T-helper 1 cell treated with Interleukin-12 subunit alpha and Interleukin-12 subunit beta and Interleukin-4 antibody, amounts not matched to agents 30 μg/mL and 1 μg/mL, for 36 hours (primary cell): ENCODE measurements at regions not wholly inside any gene's neighbourhood (a gene's known extent, or its start where the extent isn't known, plus 50 kb on each side); places are given as distances from the start of the nearest gene placed in this dataset.

Experiments used
- H3K27ac Mint-ChIP-seq: one replicate; pipeline ENCODE4 v1.8.0; 2021; ENCODE audit warnings: mild to moderate bottlenecking, mixed read lengths
- H3K27me3 Mint-ChIP-seq: one replicate; pipeline ENCODE4 v1.8.0; 2021; ENCODE audit warnings: low read depth, mixed read lengths
- H3K36me3 Mint-ChIP-seq: one replicate; pipeline ENCODE4 v1.8.0; 2021; ENCODE audit warnings: low read depth, mixed read lengths
- H3K4me1 Mint-ChIP-seq: one replicate; pipeline ENCODE4 v1.8.0; 2021; ENCODE audit warnings: low read depth, mixed read lengths
- H3K4me3 Mint-ChIP-seq: one replicate; pipeline ENCODE4 v1.8.0; 2021; ENCODE audit warnings: mild to moderate bottlenecking, moderate library complexity, mixed read lengths
- H3K9me3 Mint-ChIP-seq: one replicate; pipeline ENCODE4 v1.8.0; 2021; ENCODE audit warnings: mixed read lengths

DNA sequence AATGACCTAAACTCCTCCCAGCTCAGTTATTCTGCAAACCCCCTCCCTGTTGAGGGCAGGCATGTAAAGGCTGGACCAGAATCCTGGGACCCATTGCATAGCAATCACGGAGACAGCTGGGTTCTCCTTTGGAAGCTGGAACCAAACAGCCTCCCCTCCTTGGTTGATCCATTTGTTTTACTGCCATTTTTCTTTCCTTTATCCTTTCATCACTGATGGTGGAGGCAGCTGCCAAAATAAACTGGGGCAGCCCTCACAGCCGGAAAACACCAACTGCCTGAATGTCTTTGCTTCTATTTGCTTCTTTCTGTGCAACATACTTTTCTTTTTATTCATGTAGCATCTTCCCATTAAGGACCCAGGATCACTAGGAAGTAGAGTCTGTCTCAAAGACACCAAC is 150.0 kb upstream of the SYT13 start:
- no peak overlapping the region for H3K4me3 Mint-ChIP-seq
- H3K4me1 Mint-ChIP-seq: no peaks in the 10 kb centered on the region
- H3K27me3 Mint-ChIP-seq: peaks cover 5% of the 10 kb centered on the region

DNA sequence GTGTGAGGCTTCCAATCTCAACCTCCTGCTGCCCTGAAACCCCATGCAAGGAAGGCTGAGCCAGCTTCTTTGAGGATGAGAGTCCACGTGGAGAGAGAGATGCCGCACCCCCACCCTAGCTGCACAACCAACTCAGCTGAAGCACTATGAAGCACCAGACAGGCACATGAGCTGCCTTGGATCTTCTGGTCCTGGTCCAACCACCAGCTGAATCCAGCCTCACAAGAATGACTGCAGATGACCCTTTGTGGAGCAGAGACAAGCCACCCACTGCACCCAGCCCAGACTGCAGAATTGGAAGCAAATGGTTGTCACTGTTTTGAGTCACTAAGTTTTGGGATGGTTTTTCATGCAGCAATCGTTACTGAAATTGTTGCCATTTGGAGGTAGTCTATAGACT is 149.6 kb upstream of the SYT13 start:
- Mint-ChIP-seq H3K27ac (no peak overlapping the region), H3K36me3 (no peaks in the 10 kb centered on the region), H3K4me3 (no peak overlapping the region), H3K27me3 (peaks cover 5% of the 10 kb centered on the region), H3K9me3 (peaks cover 6% of the 10 kb centered on the region), H3K4me1 (no peaks in the 10 kb centered on the region)

More for the DNA sequence above, 150.0 kb upstream of the SYT13 start:
- Mint-ChIP-seq H3K36me3 (no peaks in the 10 kb centered on the region), H3K27ac (no peak overlapping the region), H3K9me3 (peaks cover 6% of the 10 kb centered on the region)

DNA sequence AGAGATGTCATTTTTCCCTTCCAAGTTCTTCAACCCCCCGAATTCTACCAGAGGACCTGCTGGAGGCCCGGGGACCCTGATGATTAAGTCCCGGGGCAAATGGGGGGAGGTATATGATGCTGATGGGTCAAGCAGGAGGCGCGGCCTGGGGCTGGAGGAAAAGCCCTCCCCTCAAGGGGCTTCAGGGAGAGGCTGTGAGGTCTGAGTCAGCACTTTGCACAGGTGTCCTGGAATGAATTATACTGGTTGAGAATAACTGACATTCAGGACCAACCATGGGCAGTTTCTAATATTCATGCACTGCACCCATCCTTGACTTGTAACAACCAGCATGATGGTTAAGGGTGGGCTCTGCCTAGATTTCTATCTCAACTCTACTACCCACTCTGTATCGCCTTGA is 146.8 kb upstream of the SYT13 start:
- Mint-ChIP-seq H3K4me1 (no peaks in the 10 kb centered on the region), H3K36me3 (no peaks in the 10 kb centered on the region), H3K27ac (no peak overlapping the region), H3K9me3 (no peaks in the 10 kb centered on the region), H3K4me3 (no peak overlapping the region), H3K27me3 (peaks cover 10% of the 10 kb centered on the region)

DNA sequence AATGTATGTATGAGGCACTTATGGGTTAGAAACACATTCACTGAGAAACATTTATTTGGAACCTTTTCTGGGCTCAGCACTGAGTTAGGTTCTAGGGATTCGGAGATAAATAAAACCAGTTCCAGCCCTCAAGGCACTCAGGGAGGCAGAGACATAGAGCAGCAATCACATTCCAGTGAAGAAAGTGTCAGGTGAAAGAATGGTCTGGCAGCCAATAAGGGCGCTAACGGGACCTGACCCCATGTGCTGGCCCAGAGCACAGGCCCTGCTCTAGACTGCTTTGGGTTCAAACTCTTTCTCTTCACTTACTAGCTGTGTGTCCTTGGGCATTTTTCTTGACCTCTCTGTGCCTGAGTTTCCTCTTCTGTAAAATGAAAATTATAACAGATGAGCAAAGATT is 146.0 kb upstream of the SYT13 start:
- Mint-ChIP-seq H3K4me3 (no peak overlapping the region), H3K9me3 (no peaks in the 10 kb centered on the region), H3K27ac (no peak overlapping the region), H3K4me1 (no peaks in the 10 kb centered on the region), H3K36me3 (no peaks in the 10 kb centered on the region), H3K27me3 (peaks cover 10% of the 10 kb centered on the region)

DNA sequence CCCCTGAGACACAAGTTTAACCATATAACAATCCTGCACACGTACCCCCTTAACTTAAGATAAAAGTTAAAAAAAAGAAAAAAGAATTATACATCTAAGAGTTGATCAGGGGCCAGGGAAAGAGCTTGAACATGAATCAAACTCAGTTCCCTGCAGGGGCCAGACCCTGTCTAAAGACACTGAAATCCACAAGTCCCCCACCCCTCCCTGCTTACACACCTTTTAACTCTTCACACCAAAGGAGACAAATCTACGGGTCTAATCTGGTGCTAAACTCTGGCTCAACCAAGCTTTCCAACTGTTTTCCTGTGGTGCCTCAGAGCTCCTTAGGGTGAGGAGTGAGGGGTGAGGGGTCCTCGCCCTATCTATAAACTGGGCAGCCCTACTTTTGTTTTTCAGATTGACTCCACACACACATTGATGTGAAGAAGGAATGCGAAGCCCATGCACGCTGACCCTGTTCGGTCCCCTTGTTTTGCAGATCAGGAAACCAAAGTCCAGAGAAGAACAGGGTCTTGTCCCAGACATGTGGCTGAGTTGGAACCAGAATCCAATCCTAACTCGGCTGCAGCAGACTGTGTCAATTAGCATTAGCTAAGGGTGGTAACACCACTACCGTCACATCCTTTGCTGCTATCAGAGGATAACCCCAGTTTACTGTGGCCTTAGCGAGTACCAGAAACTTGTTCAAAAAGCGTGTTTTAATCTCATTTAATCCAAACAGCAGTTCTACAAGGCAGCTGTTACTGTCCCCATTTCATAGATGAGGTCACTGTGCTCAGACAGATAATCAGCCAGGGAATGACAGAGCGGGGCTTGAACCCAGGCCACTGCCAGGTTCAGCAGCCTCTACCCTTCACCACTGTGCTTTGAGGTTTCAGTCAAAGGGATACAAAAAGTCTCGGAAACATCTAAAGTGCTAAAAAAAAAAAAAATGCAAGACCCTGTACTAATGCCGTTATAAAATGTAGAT is 145.2 kb upstream of the SYT13 start:
- Mint-ChIP-seq H3K27me3 (peaks cover 10% of the 10 kb centered on the region), H3K4me3 (no peak overlapping the region), H3K27ac (no peak overlapping the region)

DNA sequence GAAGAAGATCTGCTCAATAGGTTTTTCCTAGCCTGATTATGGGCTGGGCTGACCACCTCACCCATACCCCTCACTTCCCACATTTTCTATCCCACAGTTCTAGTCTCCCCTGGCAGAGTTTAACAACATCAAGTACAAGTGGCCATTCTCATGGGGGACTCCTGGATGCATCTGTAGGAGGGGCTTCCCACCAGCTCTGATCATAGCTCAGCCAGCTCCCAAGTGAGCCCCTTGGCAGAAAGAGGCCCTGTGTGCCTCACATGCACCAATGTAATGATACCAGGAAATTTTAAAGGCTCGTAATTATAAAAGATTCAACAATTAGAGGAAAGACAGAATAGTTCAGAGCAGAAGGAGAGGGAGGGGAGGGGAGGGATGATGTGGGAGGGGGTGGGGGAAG is 144.2 kb upstream of the SYT13 start:
- no peak overlapping the region for H3K27ac Mint-ChIP-seq
- peaks cover 10% of the 10 kb centered on the region for H3K27me3 Mint-ChIP-seq
- no peak overlapping the region for H3K4me3 Mint-ChIP-seq
- no peaks in the 10 kb centered on the region for H3K36me3 Mint-ChIP-seq
- no peaks in the 10 kb centered on the region for H3K9me3 Mint-ChIP-seq
- no peaks in the 10 kb centered on the region for H3K4me1 Mint-ChIP-seq

More for the DNA sequence above, 145.2 kb upstream of the SYT13 start:
- no peaks in the 10 kb centered on the region for H3K36me3 Mint-ChIP-seq
- no peaks in the 10 kb centered on the region for H3K9me3 Mint-ChIP-seq
- H3K4me1 Mint-ChIP-seq: no peaks in the 10 kb centered on the region

DNA sequence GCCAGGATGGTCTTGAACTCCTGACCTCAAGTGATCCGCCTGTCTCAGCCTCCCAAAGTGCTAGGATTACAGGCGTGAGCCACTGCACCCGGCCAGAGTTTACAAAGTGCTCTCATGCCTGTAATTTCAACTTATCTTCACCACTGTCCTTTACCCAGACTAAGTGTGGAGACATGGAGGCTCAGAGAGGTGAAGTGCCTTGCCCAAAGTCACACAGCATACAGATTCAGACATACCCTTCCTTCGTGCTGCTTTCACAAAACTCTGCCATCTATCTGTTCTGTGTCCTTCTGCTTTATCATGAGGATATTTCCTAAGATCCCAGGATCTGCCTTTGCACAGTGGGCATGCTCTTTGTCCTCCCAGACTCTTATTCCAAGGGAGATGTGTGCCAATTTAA is 143.6 kb upstream of the SYT13 start:
- no peaks in the 10 kb centered on the region for H3K9me3 Mint-ChIP-seq
- peaks cover 10% of the 10 kb centered on the region for H3K27me3 Mint-ChIP-seq
- H3K36me3 Mint-ChIP-seq: no peaks in the 10 kb centered on the region
- no peaks in the 10 kb centered on the region for H3K4me1 Mint-ChIP-seq
- H3K27ac Mint-ChIP-seq: no peak overlapping the region
- no peak overlapping the region for H3K4me3 Mint-ChIP-seq

DNA sequence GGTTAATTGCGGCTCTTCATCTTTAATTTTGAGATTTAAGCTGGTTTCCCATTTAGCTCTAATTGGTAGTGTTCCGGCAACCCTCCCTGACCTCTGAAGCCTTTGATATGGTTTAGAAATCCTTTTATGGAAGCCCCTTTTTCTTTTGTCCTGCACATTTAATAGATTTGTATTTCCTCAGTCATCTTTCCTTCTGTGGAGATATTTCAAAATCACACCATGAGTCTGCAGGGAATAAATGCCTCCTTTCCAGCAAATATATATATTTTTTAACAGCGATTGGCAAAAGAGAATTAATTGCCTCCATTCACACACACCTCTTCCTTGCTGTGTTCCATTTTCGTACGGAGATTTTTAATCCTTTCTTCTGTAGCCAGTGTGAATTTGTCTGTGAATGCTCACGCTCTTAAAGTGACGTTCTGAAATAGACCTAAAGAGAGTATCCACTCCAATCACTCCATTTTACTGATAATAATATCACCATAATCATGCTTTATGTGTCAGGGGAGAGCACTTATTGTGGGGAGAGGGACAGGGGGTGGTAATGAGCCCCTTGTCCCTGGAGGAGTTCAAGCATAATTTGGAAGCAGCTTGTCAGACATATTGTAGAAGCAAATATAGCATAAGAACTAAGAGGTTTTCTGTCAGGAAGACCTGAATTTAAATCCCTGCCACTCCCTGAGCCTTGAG is 142.5 kb upstream of the SYT13 start:
- Mint-ChIP-seq H3K36me3 (no peaks in the 10 kb centered on the region), H3K27me3 (peaks cover 13% of the 10 kb centered on the region), H3K27ac (no peak overlapping the region), H3K9me3 (no peaks in the 10 kb centered on the region), H3K4me3 (no peak overlapping the region), H3K4me1 (no peaks in the 10 kb centered on the region)

DNA sequence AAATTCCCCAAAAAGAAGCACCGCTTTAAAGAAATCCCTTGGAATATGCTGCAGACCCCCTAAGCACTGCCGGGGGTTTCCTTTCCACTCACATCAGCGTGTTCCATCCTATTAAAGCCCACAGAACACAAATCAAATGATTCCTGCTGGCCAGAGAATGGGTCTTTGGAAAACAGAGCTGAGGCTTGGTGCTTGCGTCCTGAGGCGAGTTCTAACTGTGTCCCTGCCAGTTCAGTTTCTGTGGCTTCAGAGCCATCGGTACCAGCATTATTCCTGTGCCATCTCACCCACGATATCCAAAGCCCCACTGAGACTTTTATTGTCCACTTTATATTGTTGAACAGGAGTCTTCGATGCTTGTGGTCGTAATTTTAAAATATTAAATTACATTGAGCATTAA is 142.0 kb upstream of the SYT13 start:
- no peaks in the 10 kb centered on the region for H3K9me3 Mint-ChIP-seq
- no peak overlapping the region for H3K4me3 Mint-ChIP-seq
- H3K4me1 Mint-ChIP-seq: no peaks in the 10 kb centered on the region
- no peak overlapping the region for H3K27ac Mint-ChIP-seq
- H3K27me3 Mint-ChIP-seq: peaks cover 13% of the 10 kb centered on the region
- no peaks in the 10 kb centered on the region for H3K36me3 Mint-ChIP-seq

DNA sequence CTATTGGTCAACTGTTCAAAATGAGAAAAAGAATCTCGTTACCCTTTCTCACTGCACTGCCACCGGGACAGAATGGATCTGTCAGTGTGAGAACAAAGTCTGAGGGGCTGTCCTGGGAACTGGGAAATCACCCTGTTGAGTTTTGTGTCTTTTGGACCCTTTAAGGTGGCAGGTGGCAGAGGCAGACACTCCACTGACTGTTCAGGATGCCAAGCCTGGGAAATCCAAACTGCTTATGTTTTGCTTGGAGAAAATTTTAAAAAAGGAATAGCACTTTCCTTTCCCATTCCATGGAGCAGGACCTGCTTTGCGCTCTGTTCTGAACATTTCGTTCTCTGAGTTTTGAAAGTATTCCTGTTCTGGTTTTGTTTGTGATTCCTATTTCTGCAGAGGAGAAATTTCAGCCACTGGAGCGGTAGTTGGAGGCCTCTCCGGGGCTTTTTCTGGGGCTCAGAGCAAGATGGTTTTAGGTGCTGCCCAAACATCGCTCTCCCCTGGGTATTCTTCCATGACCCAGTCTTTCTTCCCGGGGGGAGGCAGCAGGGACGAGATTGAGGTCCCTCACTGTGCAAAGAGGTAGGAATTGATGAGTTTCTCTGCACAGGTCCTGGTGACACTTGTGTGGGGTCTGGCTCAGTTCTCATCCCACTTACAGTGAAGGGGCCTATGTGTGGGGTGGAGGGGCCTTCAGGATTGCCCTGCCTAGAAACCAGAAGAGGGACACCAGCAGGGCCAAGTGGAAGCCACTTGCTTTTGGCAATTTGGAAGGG is 138.5 kb upstream of the SYT13 start:
- H3K27ac Mint-ChIP-seq: no peak overlapping the region
- H3K36me3 Mint-ChIP-seq: no peaks in the 10 kb centered on the region
- no peaks in the 10 kb centered on the region for H3K9me3 Mint-ChIP-seq
- H3K27me3 Mint-ChIP-seq: peaks cover 18% of the 10 kb centered on the region
- no peak overlapping the region for H3K4me3 Mint-ChIP-seq
- H3K4me1 Mint-ChIP-seq: no peaks in the 10 kb centered on the region

DNA sequence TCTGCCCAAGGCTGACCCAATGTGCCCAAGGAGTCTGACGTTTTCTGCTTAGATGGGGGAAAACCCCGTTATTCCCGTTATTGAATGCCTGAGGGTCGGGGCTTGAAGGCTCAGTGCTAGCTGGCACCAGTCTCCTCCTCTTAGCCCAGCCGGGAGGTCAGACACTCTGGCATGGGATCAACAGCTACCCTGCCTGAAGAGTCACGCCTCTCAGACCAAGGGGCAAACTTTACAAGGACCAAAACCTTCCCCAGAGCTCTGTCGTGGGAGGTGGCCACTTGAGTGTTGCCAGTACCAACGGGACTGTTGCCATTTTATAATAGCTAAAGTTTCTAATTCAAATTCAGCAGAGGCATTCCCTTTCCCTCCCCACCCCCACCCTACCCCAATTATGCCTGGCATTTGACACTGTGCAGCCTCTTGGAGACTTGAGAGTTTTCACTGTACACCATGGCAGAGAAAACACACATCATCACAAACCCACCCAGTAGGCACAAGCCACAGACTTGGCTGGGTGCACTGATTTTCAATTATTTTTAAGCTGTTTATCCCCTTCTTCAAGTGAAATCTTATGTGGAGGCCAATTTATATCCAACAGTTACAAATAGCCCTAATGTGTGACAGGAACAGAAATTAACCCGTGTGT is 137.5 kb upstream of the SYT13 start:
- Mint-ChIP-seq H3K9me3 (no peaks in the 10 kb centered on the region), H3K4me1 (no peaks in the 10 kb centered on the region), H3K36me3 (no peaks in the 10 kb centered on the region), H3K27ac (no peak overlapping the region), H3K4me3 (no peak overlapping the region), H3K27me3 (peaks cover 8% of the 10 kb centered on the region)

DNA sequence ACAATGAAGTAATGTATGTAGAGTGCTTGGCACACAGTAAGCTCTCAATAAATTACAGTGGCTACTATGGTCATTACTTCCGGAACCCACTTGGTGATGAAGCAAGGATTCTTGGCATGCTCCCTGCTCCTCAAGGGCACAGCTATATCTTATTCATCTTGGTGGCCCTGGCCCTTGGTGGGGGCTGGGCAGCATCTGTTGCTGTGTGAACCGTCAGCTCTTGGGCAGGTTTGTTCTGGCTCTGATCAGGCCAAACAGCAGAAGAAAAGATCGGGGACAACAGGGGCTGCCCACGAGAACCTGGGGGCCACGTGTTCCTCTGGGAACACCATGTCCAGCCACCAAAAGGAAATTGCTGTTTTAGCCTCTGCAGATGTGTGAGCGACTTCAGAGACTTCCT is 136.9 kb upstream of the SYT13 start:
- no peak overlapping the region for H3K4me3 Mint-ChIP-seq
- peaks cover 8% of the 10 kb centered on the region for H3K27me3 Mint-ChIP-seq
- no peaks in the 10 kb centered on the region for H3K36me3 Mint-ChIP-seq
- H3K4me1 Mint-ChIP-seq: no peaks in the 10 kb centered on the region
- no peaks in the 10 kb centered on the region for H3K9me3 Mint-ChIP-seq
- no peak overlapping the region for H3K27ac Mint-ChIP-seq

DNA sequence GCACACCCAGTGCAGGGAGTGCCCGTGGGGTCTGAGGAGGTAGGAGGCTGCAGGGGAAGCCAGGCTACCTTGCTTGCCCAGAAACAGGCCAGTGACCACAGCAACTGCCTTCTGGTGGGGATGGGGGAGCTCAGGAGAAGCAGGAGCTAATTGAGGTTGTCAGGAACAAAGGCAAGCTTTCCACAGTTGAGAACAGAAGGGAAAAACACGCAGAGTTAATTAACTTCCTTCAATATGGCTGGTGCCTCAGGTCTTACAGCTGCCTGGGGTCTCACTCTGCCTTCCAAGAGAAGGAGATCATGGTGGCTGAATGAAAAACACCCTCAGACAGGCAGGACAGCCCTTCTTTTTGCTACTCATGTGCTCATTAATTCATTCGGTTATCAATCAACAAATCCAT is 127.9 kb upstream of the SYT13 start:
- Mint-ChIP-seq H3K27ac (no peak overlapping the region), H3K9me3 (no peaks in the 10 kb centered on the region), H3K4me3 (no peak overlapping the region), H3K27me3 (peaks cover 32% of the 10 kb centered on the region), H3K4me1 (no peaks in the 10 kb centered on the region), H3K36me3 (no peaks in the 10 kb centered on the region)

DNA sequence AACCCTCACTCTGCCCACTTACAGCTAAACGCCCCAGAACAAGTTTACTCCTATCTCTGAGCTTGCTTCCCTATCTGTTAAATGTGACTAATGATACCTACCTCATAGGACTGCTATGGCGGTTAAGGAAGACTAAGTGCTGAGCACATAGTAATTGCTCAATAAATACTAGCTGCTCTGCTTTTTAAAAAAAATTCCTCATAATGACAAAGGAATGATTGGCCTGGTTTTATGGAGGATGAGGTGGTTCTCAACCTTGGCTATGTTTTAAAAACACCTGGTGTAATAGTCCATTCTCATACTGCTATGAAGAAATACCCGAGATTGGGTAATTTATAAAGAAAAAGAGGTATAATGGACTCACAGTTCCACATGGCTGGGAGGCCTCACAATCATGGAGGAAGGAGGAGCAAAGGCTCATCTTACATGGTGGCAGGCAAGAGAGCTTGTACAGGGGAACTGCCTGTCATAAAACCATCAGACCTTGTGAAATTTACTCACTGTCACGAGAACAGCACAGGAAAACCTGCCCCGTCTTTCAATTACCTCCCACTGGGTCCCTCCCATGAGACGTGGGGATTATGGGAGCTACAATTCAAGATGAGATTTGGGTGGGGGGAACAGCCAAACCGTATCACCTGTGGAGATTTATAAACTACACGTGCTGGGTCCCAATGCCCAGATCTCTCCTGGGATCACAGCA is 127.2 kb upstream of the SYT13 start:
- H3K27me3 Mint-ChIP-seq: peaks cover 32% of the 10 kb centered on the region
- no peak overlapping the region for H3K27ac Mint-ChIP-seq
- H3K4me3 Mint-ChIP-seq: no peak overlapping the region
- H3K4me1 Mint-ChIP-seq: no peaks in the 10 kb centered on the region
- no peaks in the 10 kb centered on the region for H3K9me3 Mint-ChIP-seq
- H3K36me3 Mint-ChIP-seq: no peaks in the 10 kb centered on the region
